Neural cell (in vitro differentiated cells): ENCODE measurements at regions not wholly inside any gene's neighbourhood (a gene's known extent, or its start where the extent isn't known, plus 50 kb on each side); places are given as distances from the start of the nearest gene placed in this dataset.

Experiments
- H2AFZ ChIP-seq: fragments of 200-600, 300-800 bp; sonication (generic), shearing (Covaris generic); 2 replicates; pipeline ENCODE4 v1.6.0; 2014; ENCODE audit warnings: low read depth, mild to moderate bottlenecking, antibody characterized with exemption, low read length, moderate library complexity
- H3F3A ChIP-seq: fragments of 200-600 bp; shearing (Covaris generic); 2 replicates; pipeline ENCODE4 v1.6.1; 2016; ENCODE audit warnings: mild to moderate bottlenecking, moderate library complexity, mixed read lengths, antibody characterized with exemption, low read length; ENCODE audit not compliant: insufficient read depth, poor library complexity, severe bottlenecking
- H3K27ac ChIP-seq: fragments of 200-600, 300-800 bp; sonication (generic), shearing (Covaris generic); 2 replicates; pipeline ENCODE4 v1.5.1; 2014; ENCODE audit warnings: mild to moderate bottlenecking, low read length, moderate library complexity
- H3K27me3 ChIP-seq: fragments of 300-800, 200-600 bp; sonication (generic), shearing (Covaris generic); 2 replicates; pipeline ENCODE4 v1.6.0; 2014; ENCODE audit warnings: mild to moderate bottlenecking, low read depth, low read length, moderate library complexity; ENCODE audit not compliant: insufficient read depth
- H3K36me3 ChIP-seq: fragments of 300-800, 200-600 bp; sonication (generic), shearing (Covaris generic); 2 replicates; pipeline ENCODE4 v1.5.1; 2014; ENCODE audit warnings: mild to moderate bottlenecking, antibody characterized with exemption, low read length, moderate library complexity; ENCODE audit not compliant: insufficient read depth
- H3K4me2 ChIP-seq: fragments of 300-800, 200-600 bp; sonication (generic), shearing (Covaris generic); 2 replicates; pipeline ENCODE4 v1.6.0; 2014; ENCODE audit warnings: mild to moderate bottlenecking, low read length
- H3K4me3 ChIP-seq: fragments of 300-800, 200-600 bp; sonication (generic), shearing (Covaris generic); 2 replicates; pipeline ENCODE4 v1.5.1; 2014; ENCODE audit warnings: mild to moderate bottlenecking, low read length, moderate library complexity
- H3K79me2 ChIP-seq: fragments of 200-600 bp; shearing (Covaris generic); replicated peaks from 2 replicates; pipeline ENCODE4 v1.6.0; 2014; ENCODE audit warnings: mild to moderate bottlenecking, low read length, moderate library complexity; ENCODE audit not compliant: insufficient read depth
- H3K9ac ChIP-seq: fragments of 300-800, 200-600 bp; sonication (generic), shearing (Covaris generic); 2 replicates; pipeline ENCODE4 v1.6.1; 2016; ENCODE audit warnings: mild to moderate bottlenecking, low read length, mixed read lengths
- H3K9me2 ChIP-seq: fragments of 200-600 bp; shearing (Covaris generic); 2 replicates; pipeline ENCODE4 v1.6.1; 2016; ENCODE audit warnings: mild to moderate bottlenecking, low read length, mixed read lengths; ENCODE audit not compliant: insufficient read depth
- H3K9me3 ChIP-seq: fragments of 200-600, 300-800 bp; sonication (generic), shearing (Covaris generic); 2 replicates; pipeline ENCODE4 v1.6.1; 2016; ENCODE audit warnings: mild to moderate bottlenecking, mixed run types, low read length, moderate library complexity, mixed read lengths
- H4K20me1 ChIP-seq: fragments of 200-600 bp; shearing (Covaris generic); 2 replicates; pipeline ENCODE4 v1.6.1; 2016; ENCODE audit warnings: mild to moderate bottlenecking, mixed run types; ENCODE audit not compliant: insufficient read depth
- CTCF ChIP-seq: fragments of 450-650 bp; IDR thresholded peaks from 2 replicates; pipeline ENCODE4 v1.5.1; 2014; ENCODE audit warnings: antibody characterized with exemption, mild to moderate bottlenecking, moderate library complexity; ENCODE audit not compliant: poor library complexity, severe bottlenecking
- EP300 ChIP-seq: fragments of 450-650 bp; conservative IDR thresholded peaks from 2 replicates; pipeline ENCODE4 v1.6.1; 2014; ENCODE audit warnings: antibody characterized with exemption, mild to moderate bottlenecking, moderate library complexity; ENCODE audit not compliant: poor library complexity, severe bottlenecking
- MXI1 ChIP-seq: fragments of 450-650 bp; conservative IDR thresholded peaks from 2 replicates; pipeline ENCODE4 v1.6.1; 2014; ENCODE audit warnings: antibody characterized with exemption, mild to moderate bottlenecking; ENCODE audit not compliant: poor library complexity, severe bottlenecking
- POLR2AphosphoS5 ChIP-seq: IDR thresholded peaks from 2 replicates; pipeline ENCODE4 v1.6.1; 2012
- RAD21 ChIP-seq: fragments of 450-650 bp; conservative IDR thresholded peaks from 2 replicates; pipeline ENCODE4 v1.6.1; 2014; ENCODE audit warnings: antibody characterized with exemption, mild to moderate bottlenecking, moderate library complexity
- REST ChIP-seq: IDR thresholded peaks from 2 replicates; pipeline ENCODE4 v1.6.1; 2012; ENCODE audit warnings: borderline replicate concordance
- SMC3 ChIP-seq: fragments of 450-650 bp; conservative IDR thresholded peaks from 2 replicates; pipeline ENCODE4 v1.6.1; 2014; ENCODE audit warnings: antibody characterized with exemption, mild to moderate bottlenecking, moderate library complexity; ENCODE audit not compliant: poor library complexity
- TAF1 ChIP-seq: IDR thresholded peaks from 2 replicates; pipeline ENCODE4 v1.6.1; 2012; ENCODE audit warnings: low read depth

- Histone ChIP-seq H3K27me3 (no peaks in the 10 kb centered on the region), H3K27ac (no peak overlapping the region), H2AFZ (no peak overlapping the region), H3F3A (no peaks in the 10 kb centered on the region), H3K9me2 (no peaks in the 10 kb centered on the region), H3K79me2 (no peaks in the 10 kb centered on the region), H4K20me1 (no peaks in the 10 kb centered on the region), H3K4me2 (no peak overlapping the region), H3K9ac (no peak overlapping the region), H3K4me3 (no peak overlapping the region), H3K36me3 (no peaks in the 10 kb centered on the region), H3K9me3 (no peaks in the 10 kb centered on the region)
- TF ChIP-seq SMC3 (no peak), CTCF (no peak), TAF1 (no peak), RAD21 (no peak), POLR2AphosphoS5 (no peak)
These were observed 335.7 kb downstream of the PRELID2 start for GRCh38 chr5:145499483-145499882.

GRCh38 chr5:145497052-145497451 is 338.1 kb downstream of the PRELID2 start:
- TF ChIP-seq EP300 (no peak), REST (no peak), RAD21 (no peak), CTCF (no peak)
- Histone ChIP-seq H3K36me3 (no peaks in the 10 kb centered on the region), H2AFZ (no peak overlapping the region), H3K79me2 (no peaks in the 10 kb centered on the region), H3F3A (no peaks in the 10 kb centered on the region), H3K4me2 (no peak overlapping the region), H3K9me2 (no peaks in the 10 kb centered on the region), H3K27ac (no peak overlapping the region), H3K9me3 (no peaks in the 10 kb centered on the region), H3K9ac (no peak overlapping the region), H3K4me3 (no peak overlapping the region), H4K20me1 (no peaks in the 10 kb centered on the region), H3K27me3 (no peaks in the 10 kb centered on the region)

- no peaks in the 10 kb centered on the region for H3F3A ChIP-seq
- H3K9me3 ChIP-seq = no peaks in the 10 kb centered on the region
- no peaks in the 10 kb centered on the region for H3K79me2 ChIP-seq
- TF ChIP-seq TAF1 = no peak
- TF ChIP-seq EP300 = no peak
- TF ChIP-seq REST = no peak
- TF ChIP-seq POLR2AphosphoS5 = no peak
- TF ChIP-seq MXI1 = no peak
- TF ChIP-seq CTCF = no peak
- H4K20me1 ChIP-seq = no peaks in the 10 kb centered on the region
- H3K9me2 ChIP-seq = no peaks in the 10 kb centered on the region
- no peak overlapping the region for H3K4me2 ChIP-seq
- H3K27ac ChIP-seq = no peak overlapping the region
- H3K9ac ChIP-seq = no peak overlapping the region
- no peaks in the 10 kb centered on the region for H3K36me3 ChIP-seq
- H2AFZ ChIP-seq = no peak overlapping the region
- H3K27me3 ChIP-seq = no peaks in the 10 kb centered on the region
- no peak overlapping the region for H3K4me3 ChIP-seq
These were observed 339.4 kb downstream of the PRELID2 start for GRCh38 chr5:145495741-145496140.
